GM04504 (cell line): ENCODE measurements at regions not wholly inside any gene's neighbourhood (a gene's known extent, or its start where the extent isn't known, plus 50 kb on each side); places are given as distances from the start of the nearest gene placed in this dataset.

Experiments used
- DNase-seq: peaks from one replicate; pipeline ENCODE4 v3.0.0-alpha.2; 2012; ENCODE audit warnings: low read depth

- DNase-seq = no peak
These were observed 145.8 kb downstream of the BTG1 start for GRCh38 chr12:91999823-92000222.

DNA sequence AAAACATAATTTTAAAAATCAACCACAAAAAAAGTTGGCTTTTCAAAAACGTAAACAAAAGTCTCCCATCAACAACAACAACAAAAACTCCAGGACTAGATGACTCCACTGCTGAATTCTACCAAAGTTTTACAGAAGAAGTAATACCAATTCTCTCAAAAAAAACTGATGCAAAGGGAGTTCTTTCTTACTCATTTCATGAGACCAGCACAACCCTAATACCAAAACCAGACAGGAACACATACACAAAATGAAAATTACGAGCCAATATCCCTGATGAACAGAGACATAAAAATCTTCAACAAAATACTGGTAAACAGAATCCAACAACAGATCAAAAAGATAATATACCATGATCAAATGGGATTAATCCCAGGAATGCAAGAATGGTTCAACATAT is 147.3 kb downstream of the BTG1 start:
- no peak for DNase-seq

- no peak for DNase-seq
These were observed 151.3 kb downstream of the BTG1 start for GRCh38 chr12:91994208-91994797.

DNA sequence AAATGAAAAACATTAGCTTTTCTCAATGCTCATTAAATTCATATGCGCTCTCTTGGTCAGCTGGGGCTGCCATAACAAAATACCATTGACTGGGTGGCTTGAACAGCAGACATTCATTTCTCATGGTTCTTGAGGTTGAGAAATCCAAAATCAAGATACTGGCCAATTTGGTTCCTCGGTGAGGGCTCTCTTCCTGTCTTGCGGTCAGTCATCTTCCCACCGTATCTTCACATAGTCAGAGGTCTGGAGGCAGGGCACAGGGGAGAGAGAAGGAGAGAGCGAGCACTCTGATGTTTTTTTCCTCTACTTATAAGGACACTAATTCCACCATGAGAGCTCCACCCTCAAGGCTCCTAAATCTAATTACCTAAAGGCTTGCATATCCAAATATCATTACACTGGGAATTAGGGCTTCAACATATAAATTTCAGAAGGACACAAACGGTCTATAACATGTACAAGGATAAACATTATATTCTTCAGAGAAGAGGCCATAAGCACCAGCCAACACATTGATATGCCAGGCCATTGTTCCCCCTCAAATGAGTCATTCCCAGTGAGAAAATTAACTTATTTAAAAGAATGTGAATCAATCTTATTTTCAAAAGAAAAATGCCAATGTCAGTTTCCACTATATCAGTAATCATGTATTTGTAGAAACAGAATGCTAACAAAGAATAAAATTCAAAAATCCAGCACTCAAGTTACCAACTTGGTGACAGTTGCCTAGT is 152.2 kb downstream of the BTG1 start:
- no peak for DNase-seq

DNA sequence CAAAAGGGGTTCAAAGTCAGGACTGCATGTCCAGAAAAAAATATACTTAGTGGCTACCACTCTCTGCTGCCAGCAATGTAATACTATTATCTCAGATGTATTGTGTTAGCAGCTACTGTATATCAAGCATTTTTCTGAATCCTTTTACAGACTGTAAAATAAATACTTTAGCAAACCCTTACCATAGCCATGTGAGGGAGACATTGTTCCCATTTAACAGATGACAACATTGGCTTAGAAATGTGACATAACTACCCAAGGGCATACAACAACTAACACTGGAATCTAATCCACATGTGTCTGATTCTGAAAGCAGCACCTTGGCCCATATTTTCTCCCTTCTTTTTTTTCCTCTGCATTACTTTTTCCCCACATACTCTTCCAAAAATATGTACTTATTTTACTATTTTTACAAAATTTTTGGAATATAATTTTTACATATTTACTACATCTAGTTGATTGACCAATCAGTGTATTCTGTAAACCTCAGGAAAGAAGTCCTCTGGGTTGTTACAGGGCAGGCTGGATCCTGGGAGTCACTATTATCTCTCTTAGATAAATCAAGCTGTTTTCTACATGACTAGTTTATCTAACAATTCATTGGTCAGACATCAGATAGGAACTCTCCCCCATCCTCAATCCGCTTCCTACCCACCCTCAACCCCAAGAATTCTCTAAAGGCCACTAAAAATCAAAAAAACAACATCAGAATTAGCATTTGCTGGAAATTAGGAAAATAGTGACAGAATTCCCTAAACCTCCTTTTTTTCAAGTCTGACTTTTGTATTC is 154.1 kb downstream of the BTG1 start:
- DNase-seq = no peak

DNA sequence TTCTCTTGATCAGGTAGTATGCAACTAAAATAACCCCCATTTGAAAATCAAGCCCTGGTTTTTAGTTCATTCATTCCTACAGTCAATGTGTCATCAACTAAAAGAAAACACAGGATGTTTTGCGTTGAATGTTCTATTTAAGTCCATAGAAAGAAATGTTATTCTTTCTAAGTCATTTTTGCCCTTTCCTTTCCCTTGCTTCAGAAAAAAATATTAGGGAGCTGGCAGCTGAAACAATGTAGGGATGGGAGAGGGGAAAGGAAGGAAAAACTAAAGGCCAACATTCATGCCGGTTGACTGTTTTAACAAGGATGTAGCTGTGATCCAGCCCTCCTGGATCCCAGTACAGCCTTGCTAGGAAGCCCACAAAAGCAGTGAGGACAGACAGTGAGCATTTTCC is 155.1 kb downstream of the BTG1 start:
- no peak for DNase-seq

DNA sequence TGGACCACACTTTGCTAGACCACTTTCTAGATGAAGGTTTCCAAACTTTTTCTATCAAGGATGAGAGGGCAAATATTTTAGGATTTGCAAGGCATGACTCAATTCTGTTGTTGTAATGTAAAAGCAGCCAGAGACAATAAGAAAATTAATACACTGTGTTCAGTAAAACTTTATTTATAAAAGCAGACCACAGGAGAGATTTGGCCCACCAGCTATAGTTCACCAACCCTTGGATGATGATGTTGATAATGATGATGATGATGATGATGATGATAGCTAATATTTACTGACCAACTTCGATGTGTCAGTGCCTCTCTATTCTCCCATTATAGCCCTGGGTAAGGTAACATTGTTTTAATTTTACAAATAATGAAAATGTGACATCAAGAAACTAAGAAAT is 156.5 kb downstream of the BTG1 start:
- no peak for DNase-seq

DNA sequence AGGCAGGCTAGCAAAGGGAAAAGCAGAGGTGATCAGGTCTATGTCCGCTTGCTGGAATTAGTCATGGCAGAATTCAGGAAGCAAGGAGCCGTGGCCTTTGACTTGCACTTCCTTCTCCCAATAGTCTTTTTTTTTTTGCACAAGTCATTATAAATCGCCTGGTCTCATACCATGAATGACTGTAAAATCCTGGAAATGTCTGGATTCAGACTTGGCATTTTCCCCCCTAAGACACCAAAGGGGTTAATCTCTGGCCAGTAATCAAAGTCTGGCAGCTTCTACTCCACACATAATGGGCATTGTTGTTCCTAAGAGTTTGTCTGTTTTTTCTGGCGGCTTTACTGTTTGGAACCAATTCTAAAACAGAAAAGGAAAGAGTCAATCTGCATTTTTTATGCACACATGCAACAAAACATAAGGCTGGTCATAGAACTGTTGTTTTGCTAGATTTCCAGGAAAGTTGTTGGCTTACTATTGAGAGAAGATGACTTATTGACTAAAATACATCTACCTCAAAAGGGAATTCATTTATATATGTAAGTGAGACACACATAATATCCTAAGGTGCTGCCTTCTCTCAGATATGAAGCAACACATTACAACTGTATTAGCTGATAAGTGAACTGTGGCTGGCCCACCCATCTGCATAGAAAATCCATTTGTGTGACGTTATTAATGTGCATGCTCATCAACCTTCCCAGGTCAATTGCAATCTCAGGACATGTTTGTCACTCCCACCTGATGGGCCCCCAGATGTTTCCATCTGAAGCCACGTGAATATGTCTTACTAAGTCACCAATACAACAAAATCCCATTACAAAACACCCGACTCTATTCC is 157.3 kb downstream of the BTG1 start:
- no peak for DNase-seq

- DNase-seq = no peak
These were observed 159.6 kb downstream of the BTG1 start for GRCh38 chr12:91986084-91986483.

GRCh38 chr12:91985002-91985787 is 160.5 kb downstream of the BTG1 start:
- DNase-seq = no peak

GRCh38 chr12:91984556-91984955 is 161.1 kb downstream of the BTG1 start:
- DNase-seq = no peak

- DNase-seq = no peak
These were observed 161.7 kb downstream of the BTG1 start for GRCh38 chr12:91983935-91984334.

- DNase-seq = no peak
These were observed 162.7 kb downstream of the BTG1 start for GRCh38 chr12:91982946-91983345.

DNA sequence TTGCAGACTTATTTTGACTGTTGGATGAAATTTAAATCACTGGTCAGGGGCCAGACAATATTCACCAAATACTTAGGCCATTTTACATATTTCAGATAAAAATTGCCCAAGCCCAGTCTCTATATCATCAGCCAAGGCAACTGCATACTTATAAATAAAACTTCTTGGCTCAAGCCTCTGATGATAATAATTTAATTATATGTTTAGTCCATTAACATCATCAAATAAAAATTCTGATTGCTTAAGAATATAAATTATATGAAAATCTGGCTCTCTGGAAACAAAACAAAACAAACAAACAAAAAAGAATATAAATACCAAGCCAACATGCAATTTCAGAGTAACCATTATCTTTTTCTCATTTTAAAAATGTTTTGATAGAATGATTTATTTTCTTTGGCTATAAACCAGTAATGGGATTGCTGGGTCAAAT is 165.2 kb downstream of the BTG1 start:
- DNase-seq = no peak

DNA sequence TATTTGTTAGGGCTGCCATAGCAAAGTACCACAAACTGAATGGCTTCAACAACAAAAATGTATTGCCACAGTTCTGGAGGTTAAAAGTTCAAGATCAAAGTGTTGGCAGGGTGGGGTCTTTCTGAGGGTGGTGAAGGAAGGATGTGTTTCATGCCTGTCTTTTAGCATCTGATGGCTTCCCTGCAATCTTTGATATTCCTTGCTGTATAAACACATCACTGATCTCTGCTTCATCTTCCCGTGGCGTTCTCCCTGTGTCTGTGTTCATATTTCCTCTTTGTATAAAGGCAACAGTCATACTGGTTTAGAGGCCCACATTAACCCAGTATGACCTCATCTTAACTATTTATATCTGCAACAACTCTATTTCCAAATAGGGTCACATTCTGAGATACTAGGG is 167.5 kb downstream of the BTG1 start:
- no peak for DNase-seq

DNA sequence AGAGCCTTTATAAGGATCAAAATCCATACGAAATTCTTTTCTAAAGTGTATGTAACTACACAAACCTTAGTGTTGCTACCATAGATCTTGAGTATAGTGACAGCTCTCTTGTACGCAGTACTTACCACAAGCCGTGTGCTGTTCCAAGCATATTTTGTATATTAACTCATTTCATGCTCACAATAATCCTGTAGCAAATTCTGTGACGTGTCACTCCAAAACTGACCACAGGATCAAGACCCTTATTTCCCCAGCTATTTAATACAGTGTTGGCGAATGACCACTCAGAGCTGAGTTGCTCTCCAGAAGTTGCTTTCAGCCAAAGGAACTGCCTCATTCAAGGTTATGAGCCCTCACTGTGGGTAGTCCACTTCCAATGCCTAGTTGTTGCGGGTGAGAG is 169.8 kb downstream of the BTG1 start:
- no peak for DNase-seq

- DNase-seq = no peak
These were observed 171.0 kb downstream of the BTG1 start for GRCh38 chr12:91974541-91975085.

GRCh38 chr12:91973813-91974212 is 171.8 kb downstream of the BTG1 start:
- no peak for DNase-seq

GRCh38 chr12:91972896-91973295 is 172.8 kb downstream of the BTG1 start:
- no peak for DNase-seq

GRCh38 chr12:91968777-91969171 is 176.9 kb downstream of the BTG1 start:
- no peak for DNase-seq

GRCh38 chr12:91968076-91968776 is 177.4 kb downstream of the BTG1 start:
- DNase-seq = no peak
